HEK293T (cell line): ENCODE measurements at regions not wholly inside any gene's neighbourhood (a gene's known extent, or its start where the extent isn't known, plus 50 kb on each side); places are given as distances from the start of the nearest gene placed in this dataset.

Experiments used
- CTCF ChIA-PET: fragments of 350-600 bp; formaldehyde crosslinking; extraction: SDS; loops from one replicate; lab custom pipeline; 2021; ENCODE audit warnings: antibody characterized with exemption, inconsistent platforms; lab: Yijun Ruan, JAX
- POLR2A ChIA-PET: fragments of 350-600 bp; formaldehyde crosslinking; extraction: SDS; loops from one replicate; lab custom pipeline; 2020; ENCODE audit warnings: antibody characterized with exemption, inconsistent platforms; lab: Yijun Ruan, JAX
- DNase-seq: peaks from one replicate; pipeline ENCODE4 v3.0.0; 2012; ENCODE audit warnings: mixed read lengths; ENCODE audit errors: extremely low spot score
- ARNT ChIP-seq: fragments of 450-650 bp; IDR thresholded peaks from 2 replicates; pipeline ENCODE4 v1.6.1; 2017; ENCODE audit warnings: mild to moderate bottlenecking
- BHLHE40 ChIP-seq: fragments of 450-650 bp; IDR thresholded peaks from 2 replicates; pipeline ENCODE4 v1.6.1; 2016; ENCODE audit warnings: mild to moderate bottlenecking, moderate library complexity, borderline replicate concordance
- CTBP1 ChIP-seq: fragments of 450-650 bp; IDR thresholded peaks from 2 replicates; pipeline ENCODE4 v1.6.1; 2016; ENCODE audit warnings: borderline replicate concordance
- ELF4 ChIP-seq: fragments of 450-650 bp; IDR thresholded peaks from 2 replicates; pipeline ENCODE4 v1.6.1; 2017; ENCODE audit warnings: antibody characterized with exemption
- FOXA1 ChIP-seq: fragments of 450-650 bp; IDR thresholded peaks from 2 replicates; pipeline ENCODE4 v1.6.1; 2016; ENCODE audit warnings: mild to moderate bottlenecking
- FOXK2 ChIP-seq: fragments of 450-650 bp; IDR thresholded peaks from 2 replicates; pipeline ENCODE4 v1.6.1; 2016; ENCODE audit warnings: mild to moderate bottlenecking
- FOXM1 ChIP-seq: fragments of 450-650 bp; IDR thresholded peaks from 2 replicates; pipeline ENCODE4 v1.6.1; 2017; ENCODE audit warnings: mild to moderate bottlenecking, borderline replicate concordance
- HDGF ChIP-seq: fragments of 450-650 bp; IDR thresholded peaks from 2 replicates; pipeline ENCODE4 v1.6.1; 2017; ENCODE audit warnings: antibody characterized with exemption, borderline replicate concordance
- L3MBTL2 ChIP-seq: fragments of 450-650 bp; conservative IDR thresholded peaks from 2 replicates; pipeline ENCODE4 v1.6.1; 2016; ENCODE audit warnings: mild to moderate bottlenecking
- LEF1 ChIP-seq: fragments of 450-650 bp; IDR thresholded peaks from 2 replicates; pipeline ENCODE4 v1.6.1; 2017; ENCODE audit warnings: mild to moderate bottlenecking, borderline replicate concordance
- NFRKB ChIP-seq: fragments of 450-650 bp; IDR thresholded peaks from 2 replicates; pipeline ENCODE4 v1.6.1; 2016; ENCODE audit warnings: mild to moderate bottlenecking, moderate library complexity
- SP1 ChIP-seq: fragments of 450-650 bp; IDR thresholded peaks from 2 replicates; pipeline ENCODE4 v1.6.1; 2017
- SUZ12 ChIP-seq: fragments of 450-650 bp; IDR thresholded peaks from 2 replicates; pipeline ENCODE4 v1.6.1; 2016; ENCODE audit warnings: mild to moderate bottlenecking
- TARDBP ChIP-seq: fragments of 450-650 bp; IDR thresholded peaks from 2 replicates; pipeline ENCODE4 v1.6.1; 2016
- ZNF384 ChIP-seq: fragments of 450-650 bp; IDR thresholded peaks from 2 replicates; pipeline ENCODE4 v1.6.1; 2016
- TF ChIP-seq, protein P1 (sequence below): fragments of 450-650 bp; IDR thresholded peaks from 2 replicates; pipeline ENCODE4 v1.6.1; 2016

DNA sequence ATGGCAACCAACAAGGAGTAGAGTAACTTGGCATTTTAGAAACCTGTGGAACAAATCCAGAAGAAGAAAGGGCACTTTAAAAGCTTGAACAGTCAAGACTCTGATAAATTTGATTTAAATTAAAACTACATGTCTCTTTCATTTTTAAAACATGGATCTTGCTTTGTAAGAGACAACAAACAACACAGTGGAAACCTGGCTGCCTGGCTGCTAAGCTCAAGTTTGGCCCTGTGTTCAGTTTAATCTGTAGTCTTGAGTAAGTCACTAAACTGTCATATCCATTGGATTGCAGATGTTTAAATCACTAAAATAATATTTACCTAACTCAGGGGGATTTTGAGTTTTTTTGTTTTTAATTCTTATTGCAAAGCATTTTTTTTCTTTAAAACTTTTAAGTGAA lies 374.9 kb upstream of the SEMA3D start:
- TF ChIP-seq LEF1, result no peak
- TF ChIP-seq L3MBTL2, result no peak
- TF ChIP-seq ARNT, result no peak
- TF ChIP-seq, protein P1, sequence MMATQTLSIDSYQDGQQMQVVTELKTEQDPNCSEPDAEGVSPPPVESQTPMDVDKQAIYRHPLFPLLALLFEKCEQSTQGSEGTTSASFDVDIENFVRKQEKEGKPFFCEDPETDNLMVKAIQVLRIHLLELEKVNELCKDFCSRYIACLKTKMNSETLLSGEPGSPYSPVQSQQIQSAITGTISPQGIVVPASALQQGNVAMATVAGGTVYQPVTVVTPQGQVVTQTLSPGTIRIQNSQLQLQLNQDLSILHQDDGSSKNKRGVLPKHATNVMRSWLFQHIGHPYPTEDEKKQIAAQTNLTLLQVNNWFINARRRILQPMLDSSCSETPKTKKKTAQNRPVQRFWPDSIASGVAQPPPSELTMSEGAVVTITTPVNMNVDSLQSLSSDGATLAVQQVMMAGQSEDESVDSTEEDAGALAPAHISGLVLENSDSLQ, result no peak
- no peak for DNase-seq
- CTCF ChIA-PET, result interaction anchor here (0.6 kb wide), 1 partner anchor 1192 kb away, joined by 4 read pairs; no protein-coding TSS in a partner anchor
- POLR2A ChIA-PET, result no interaction called here

DNA sequence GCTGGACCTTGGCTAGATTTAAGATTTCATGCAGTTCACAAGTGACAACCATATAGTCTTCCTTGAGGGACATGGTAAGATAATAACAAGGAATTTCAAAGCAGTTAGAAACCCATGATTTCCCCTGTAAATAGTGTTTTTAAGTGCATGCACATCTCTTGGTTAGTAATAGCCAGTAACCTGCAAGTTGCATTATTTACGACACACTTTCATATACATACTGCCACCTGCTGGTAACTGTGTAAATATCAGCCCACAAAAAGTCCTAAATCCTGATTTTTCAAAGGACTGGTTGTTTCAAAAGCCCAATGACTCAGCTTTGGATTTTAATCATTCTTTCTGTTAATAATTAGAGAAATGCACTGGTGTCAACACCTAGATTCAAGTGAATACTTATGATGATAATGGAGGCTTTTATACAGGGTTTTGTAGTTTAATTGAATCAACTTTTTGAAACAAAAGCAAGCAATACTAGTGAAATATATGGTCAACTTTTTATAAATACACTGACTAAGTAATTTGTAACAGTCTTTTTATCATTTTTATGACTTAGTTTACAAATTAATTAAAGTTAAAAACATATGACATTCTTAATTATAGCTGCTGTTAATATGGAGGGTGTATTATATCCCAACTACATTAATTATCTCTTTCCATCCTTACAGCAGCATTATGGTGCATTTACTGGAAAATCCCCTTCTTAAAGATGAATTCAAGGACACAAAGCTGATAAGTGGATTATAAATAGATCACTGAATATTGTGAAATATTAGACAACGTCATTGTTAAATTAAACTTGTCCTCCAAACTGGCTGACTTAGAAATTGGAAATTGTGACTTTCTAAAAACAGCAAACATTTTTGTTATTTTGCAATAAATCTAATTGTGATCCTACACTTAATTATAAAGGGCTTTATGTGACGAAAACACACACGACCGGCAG lies 367.7 kb upstream of the SEMA3D start:
- no peak for TF ChIP-seq SUZ12
- no peak for TF ChIP-seq CTBP1
- no peak for TF ChIP-seq SP1
- TF ChIP-seq FOXK2, result no peak
- no peak for TF ChIP-seq ARNT
- TF ChIP-seq, protein P1, result no peak
- no peak for TF ChIP-seq FOXM1
- TF ChIP-seq BHLHE40, result no peak
- TF ChIP-seq NFRKB, result no peak
- TF ChIP-seq LEF1, result no peak
- TF ChIP-seq ZNF384, result no peak
- no peak for TF ChIP-seq L3MBTL2
- TF ChIP-seq ELF4, result no peak
- TF ChIP-seq HDGF, result no peak
- TF ChIP-seq TARDBP, result no peak
- no peak for TF ChIP-seq FOXA1
- ChIA-PET CTCF (interaction anchor here (0.9 to 1.6 kb wide), 2 partner anchors 69 to 513 kb away, joined by 3 to 7 read pairs; no protein-coding TSS in a partner anchor), POLR2A (no interaction called here)
- peak; percentile 31 for DNase-seq

DNA sequence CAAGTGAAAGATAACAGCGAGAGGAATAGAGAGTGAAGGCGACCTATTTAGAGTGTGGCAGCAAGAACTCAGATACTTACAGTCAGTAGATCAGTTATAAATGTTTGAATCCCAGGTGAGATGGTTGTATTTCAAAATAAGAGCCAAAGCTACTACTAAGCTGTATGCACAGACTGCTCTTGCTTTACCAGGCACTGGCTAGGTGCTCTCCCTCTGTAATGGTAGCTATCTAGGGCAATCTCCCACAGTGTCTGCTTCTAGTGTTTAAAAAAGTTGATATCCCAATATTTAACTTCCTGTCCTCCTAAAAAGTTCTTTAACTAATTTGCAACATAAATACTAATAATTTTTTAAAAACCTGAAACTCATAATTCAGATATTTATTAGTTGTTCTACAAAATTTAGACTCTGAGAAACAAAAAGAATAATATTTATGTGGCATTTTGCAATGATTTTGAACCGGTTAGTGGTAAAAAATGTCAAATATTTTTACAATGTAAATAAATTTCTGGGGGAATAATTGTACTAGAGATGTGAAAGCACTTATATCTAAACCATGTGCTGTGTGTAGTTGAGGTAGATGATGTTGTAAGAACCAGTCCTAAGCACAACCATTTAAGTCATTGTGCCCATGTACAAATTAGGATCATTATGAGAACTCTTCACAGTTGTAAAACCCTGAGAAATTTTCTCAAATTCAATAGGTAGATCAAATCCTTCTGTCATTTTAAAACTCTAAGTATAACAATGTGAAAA lies 349.3 kb upstream of the SEMA3D start:
- no peak for DNase-seq
- CTCF ChIA-PET, result no interaction called here
- POLR2A ChIA-PET, result no interaction called here
- TF ChIP-seq BHLHE40 (no peak), ZNF384 (no peak), FOXK2 (no peak), FOXA1 (no peak), CTBP1 (no peak), FOXM1 (no peak), NFRKB (no peak), TARDBP (no peak)
- TF ChIP-seq, protein P1, result no peak

DNA sequence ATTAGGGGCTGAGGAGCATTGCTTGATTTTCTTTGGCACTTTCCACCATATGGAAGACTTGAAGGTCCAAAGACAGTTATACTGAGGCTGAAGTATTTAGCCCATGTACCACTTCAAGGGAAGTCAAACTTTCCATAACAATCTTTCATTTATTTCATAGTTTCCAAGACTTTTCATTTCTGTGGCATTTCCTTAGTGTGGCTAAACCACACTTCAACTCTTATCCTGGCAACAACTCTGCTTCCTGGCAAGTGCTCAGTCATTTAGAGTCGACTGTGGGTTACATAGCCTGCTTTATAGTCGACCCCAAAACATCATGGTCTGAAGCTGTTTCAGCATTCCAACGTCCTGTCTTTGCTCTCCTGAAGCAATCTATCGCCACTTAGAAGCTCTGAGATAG lies 343.0 kb upstream of the SEMA3D start:
- ChIA-PET POLR2A (no interaction called here), CTCF (no interaction called here)
- DNase-seq, result no peak
- TF ChIP-seq FOXM1 (no peak), ELF4 (no peak), ARNT (no peak), SUZ12 (no peak), ZNF384 (no peak), BHLHE40 (no peak), HDGF (no peak), SP1 (no peak), FOXA1 (no peak), NFRKB (no peak), LEF1 (no peak), TARDBP (no peak), FOXK2 (no peak), L3MBTL2 (no peak), CTBP1 (no peak)
- TF ChIP-seq, protein P1, result no peak

DNA sequence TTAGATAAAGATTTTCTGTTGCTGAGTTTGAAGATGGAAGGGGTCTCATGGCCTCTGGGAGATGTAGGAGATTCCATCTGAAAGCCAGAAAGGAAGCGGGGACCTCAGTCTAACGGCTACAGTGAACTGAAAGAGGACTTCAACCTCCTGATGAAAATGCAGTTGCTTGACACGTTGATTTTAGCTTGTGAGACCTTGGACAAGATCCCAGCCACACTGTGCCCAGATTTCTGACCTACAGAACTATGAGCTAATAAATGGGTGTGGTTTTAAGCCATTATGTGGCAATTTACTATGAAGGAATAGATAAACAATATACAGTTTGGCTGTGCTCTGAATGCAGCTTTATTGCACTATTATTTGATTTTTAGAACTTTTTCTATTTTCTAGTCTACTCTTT lies 342.3 kb upstream of the SEMA3D start:
- TF ChIP-seq LEF1 (no peak), TARDBP (no peak), CTBP1 (no peak), NFRKB (no peak), FOXA1 (no peak), BHLHE40 (no peak), HDGF (no peak), FOXM1 (no peak), SP1 (no peak), SUZ12 (no peak), ZNF384 (no peak), FOXK2 (no peak), ARNT (no peak)
- TF ChIP-seq, protein P1, result no peak
- CTCF ChIA-PET, result no interaction called here

More for the DNA sequence above, 342.3 kb upstream of the SEMA3D start:
- DNase-seq, result no peak
- POLR2A ChIA-PET, result no interaction called here
